Glutamatergic neuron (in vitro differentiated cells): ENCODE measurements at regions not wholly inside any gene's neighbourhood (a gene's known extent, or its start where the extent isn't known, plus 50 kb on each side); places are given as distances from the start of the nearest gene placed in this dataset.

Experiments
- DNase-seq: peaks from one replicate; pipeline ENCODE4 v3.0.0; 2022
- H3K27ac Mint-ChIP-seq: one replicate; pipeline ENCODE4 v1.8.0; 2020; ENCODE audit warnings: mild to moderate bottlenecking, mixed read lengths, inconsistent platforms; ENCODE audit not compliant: unreplicated experiment
- H3K27me3 Mint-ChIP-seq: one replicate; pipeline ENCODE4 v1.8.0; 2020; ENCODE audit warnings: mild to moderate bottlenecking, moderate library complexity, mixed read lengths, inconsistent platforms; ENCODE audit not compliant: unreplicated experiment
- H3K36me3 Mint-ChIP-seq: one replicate; pipeline ENCODE4 v1.8.0; 2020; ENCODE audit warnings: mild to moderate bottlenecking, mixed read lengths, inconsistent platforms; ENCODE audit not compliant: unreplicated experiment
- H3K4me1 Mint-ChIP-seq: one replicate; pipeline ENCODE4 v1.8.0; 2020; ENCODE audit warnings: mild to moderate bottlenecking, low read depth, mixed read lengths, inconsistent platforms; ENCODE audit not compliant: unreplicated experiment
- H3K4me3 Mint-ChIP-seq: one replicate; pipeline ENCODE4 v1.8.0; 2020; ENCODE audit warnings: mild to moderate bottlenecking, mixed read lengths, inconsistent platforms; ENCODE audit not compliant: unreplicated experiment
- H3K9me3 Mint-ChIP-seq: one replicate; pipeline ENCODE4 v1.8.0; 2020; ENCODE audit warnings: mild to moderate bottlenecking, moderate library complexity, mixed read lengths, inconsistent platforms; ENCODE audit not compliant: unreplicated experiment
- TF ChIP-seq, protein P1 (sequence below): fragments of 200-600 bp; sonication (generic); IDR thresholded peaks from one replicate; pipeline ENCODE4 v1.5.0; 2021; ENCODE audit not compliant: partially characterized antibody, unreplicated experiment

DNA sequence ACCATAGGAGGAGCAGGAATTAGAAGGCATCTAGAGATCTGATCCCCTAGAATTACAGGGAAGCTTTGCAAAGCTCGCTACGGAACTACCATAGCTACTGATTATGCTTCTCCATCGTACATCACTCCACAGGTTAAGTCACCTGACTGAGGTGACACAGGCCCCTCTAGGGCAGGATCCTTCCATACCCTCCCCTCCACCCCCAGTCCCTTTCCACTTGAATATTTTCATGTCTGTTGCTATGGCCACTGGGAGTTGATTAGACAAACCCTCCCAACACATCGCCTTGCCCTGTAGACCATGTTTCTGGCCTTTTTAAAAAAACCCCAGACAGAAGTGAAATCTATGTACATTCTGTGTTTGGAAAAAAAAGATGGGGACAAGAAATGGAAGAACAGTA lies 287.1 kb downstream of the SOX9 start:
- Mint-ChIP-seq H3K27me3 (peaks cover 17% of the 10 kb centered on the region), H3K4me1 (peaks cover 2% of the 10 kb centered on the region)
- no peak for DNase-seq

DNA sequence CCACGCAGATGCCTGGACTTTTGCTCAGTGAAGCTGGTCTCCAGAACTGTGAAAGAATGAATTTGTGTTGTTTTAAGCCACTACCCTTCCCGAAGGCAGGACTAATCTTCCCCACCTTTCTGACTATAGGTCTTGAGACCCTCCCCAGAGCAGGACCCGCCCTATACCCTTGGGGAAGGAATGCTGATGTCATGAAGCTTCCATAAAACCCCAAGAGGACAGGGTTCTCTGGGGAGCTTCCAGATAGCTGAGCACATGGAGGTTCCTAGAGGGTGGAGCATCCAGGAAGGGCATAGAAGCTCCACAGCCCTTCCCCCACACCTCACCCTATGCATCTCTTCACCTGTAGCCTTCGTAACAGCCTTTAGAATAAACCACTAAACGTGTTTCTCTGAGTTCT lies 287.8 kb downstream of the SOX9 start:
- Mint-ChIP-seq H3K36me3 (peaks cover 5% of the 10 kb centered on the region), H3K9me3 (peaks cover 9% of the 10 kb centered on the region), H3K27me3 (peaks cover 17% of the 10 kb centered on the region), H3K4me1 (peaks cover 2% of the 10 kb centered on the region), H3K4me3 (no peak overlapping the region), H3K27ac (no peak overlapping the region)
- DNase-seq: no peak
- TF ChIP-seq, protein P1, sequence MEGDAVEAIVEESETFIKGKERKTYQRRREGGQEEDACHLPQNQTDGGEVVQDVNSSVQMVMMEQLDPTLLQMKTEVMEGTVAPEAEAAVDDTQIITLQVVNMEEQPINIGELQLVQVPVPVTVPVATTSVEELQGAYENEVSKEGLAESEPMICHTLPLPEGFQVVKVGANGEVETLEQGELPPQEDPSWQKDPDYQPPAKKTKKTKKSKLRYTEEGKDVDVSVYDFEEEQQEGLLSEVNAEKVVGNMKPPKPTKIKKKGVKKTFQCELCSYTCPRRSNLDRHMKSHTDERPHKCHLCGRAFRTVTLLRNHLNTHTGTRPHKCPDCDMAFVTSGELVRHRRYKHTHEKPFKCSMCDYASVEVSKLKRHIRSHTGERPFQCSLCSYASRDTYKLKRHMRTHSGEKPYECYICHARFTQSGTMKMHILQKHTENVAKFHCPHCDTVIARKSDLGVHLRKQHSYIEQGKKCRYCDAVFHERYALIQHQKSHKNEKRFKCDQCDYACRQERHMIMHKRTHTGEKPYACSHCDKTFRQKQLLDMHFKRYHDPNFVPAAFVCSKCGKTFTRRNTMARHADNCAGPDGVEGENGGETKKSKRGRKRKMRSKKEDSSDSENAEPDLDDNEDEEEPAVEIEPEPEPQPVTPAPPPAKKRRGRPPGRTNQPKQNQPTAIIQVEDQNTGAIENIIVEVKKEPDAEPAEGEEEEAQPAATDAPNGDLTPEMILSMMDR: no peak

More for the DNA sequence above, 287.1 kb downstream of the SOX9 start:
- Mint-ChIP-seq H3K4me3 (no peak overlapping the region), H3K36me3 (peaks cover 5% of the 10 kb centered on the region), H3K9me3 (peaks cover 8% of the 10 kb centered on the region), H3K27ac (no peak overlapping the region)
- TF ChIP-seq, protein P1: no peak

DNA sequence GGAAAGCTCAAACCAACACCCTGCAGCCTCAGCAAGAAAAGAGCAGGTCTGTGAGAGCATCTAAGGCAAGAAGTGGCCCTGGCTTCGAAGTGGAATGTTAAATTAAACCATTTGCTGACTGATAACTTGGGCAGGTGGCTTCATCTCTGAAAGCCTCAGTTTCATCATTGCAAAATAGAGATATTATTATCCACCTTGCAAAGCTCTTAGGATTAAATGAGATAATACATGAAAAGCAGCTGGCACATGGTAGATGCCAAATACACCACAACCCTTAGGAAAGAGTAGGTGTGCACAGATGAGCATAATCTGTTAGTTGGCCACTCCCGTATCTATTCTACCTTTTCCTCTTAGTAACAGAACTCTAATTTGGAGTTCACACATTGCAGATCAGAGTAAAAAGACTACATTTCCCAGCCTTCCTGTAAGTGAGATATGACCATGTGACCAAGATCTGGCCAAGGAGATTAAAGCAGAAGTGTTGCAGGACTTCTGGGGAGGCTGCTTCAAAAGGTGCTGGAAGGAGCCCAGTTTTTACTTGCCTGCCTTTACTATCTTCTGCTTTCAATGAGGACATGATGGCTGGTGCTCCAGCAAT lies 288.7 kb downstream of the SOX9 start:
- H3K9me3 Mint-ChIP-seq: peaks cover 7% of the 10 kb centered on the region
- TF ChIP-seq, protein P1: no peak
- DNase-seq: no peak
- peaks cover 2% of the 10 kb centered on the region for H3K4me1 Mint-ChIP-seq
- peaks cover 14% of the 10 kb centered on the region for H3K27me3 Mint-ChIP-seq
- peaks cover 5% of the 10 kb centered on the region for H3K36me3 Mint-ChIP-seq
- no peak overlapping the region for H3K4me3 Mint-ChIP-seq
- no peak overlapping the region for H3K27ac Mint-ChIP-seq

DNA sequence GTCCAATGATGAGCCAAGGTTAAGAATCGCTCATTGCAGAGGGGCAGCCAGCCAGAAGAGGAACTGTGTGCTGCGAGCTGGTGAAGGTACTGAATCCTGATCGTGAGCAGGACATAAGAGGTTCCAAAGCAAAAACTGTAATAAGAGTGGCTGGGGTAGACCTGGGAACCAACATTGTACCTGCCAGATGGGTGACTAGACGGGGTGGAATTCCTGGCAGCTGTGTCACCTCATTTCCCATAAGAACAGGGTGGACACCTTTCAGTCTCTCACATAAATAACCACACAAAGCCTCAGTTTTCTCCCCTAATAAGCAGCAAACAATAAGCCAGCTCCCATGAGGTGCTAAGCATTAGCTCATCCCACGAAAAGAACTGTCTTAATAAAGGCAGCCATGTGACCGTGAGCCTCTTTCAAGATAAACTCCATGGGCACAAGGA lies 290.3 kb downstream of the SOX9 start:
- TF ChIP-seq, protein P1: no peak
- no peak for DNase-seq
- no peak overlapping the region for H3K27ac Mint-ChIP-seq
- no peak overlapping the region for H3K4me3 Mint-ChIP-seq
- peaks cover 14% of the 10 kb centered on the region for H3K27me3 Mint-ChIP-seq
- H3K36me3 Mint-ChIP-seq: peaks cover 5% of the 10 kb centered on the region
- peaks cover 2% of the 10 kb centered on the region for H3K4me1 Mint-ChIP-seq
- peaks cover 7% of the 10 kb centered on the region for H3K9me3 Mint-ChIP-seq

DNA sequence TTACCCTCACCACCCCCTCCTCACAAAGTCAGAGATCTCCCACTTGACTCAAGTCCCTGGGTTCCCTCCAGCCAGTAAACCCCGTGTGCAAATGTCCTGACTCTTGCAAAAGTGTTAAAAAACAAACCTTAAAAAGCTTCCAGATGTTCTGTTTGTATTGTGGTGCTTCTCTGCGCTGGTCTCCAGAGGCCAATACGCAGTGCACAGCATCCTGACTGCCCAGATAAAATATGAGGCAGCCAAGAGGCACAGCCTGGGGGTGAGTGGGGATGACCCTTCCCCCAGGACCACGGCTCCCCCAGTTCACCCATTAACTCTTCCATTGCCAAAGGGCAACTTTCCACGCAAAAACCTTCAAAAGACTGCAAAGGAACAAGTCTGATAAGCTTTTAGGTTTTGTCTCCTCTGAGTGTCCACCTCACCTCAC lies 291.8 kb downstream of the SOX9 start:
- Mint-ChIP-seq H3K4me3 (no peak overlapping the region), H3K27me3 (peaks cover 13% of the 10 kb centered on the region), H3K4me1 (peaks cover 2% of the 10 kb centered on the region), H3K9me3 (peaks cover 7% of the 10 kb centered on the region), H3K36me3 (peaks cover 12% of the 10 kb centered on the region), H3K27ac (no peak overlapping the region)
- DNase-seq: no peak
- TF ChIP-seq, protein P1: no peak
